WTC11 (cell line): ENCODE measurements at regions not wholly inside any gene's neighbourhood (a gene's known extent, or its start where the extent isn't known, plus 50 kb on each side); places are given as distances from the start of the nearest gene placed in this dataset.

Experiments used
- CREM ChIP-seq: sonication (generic); formaldehyde crosslinking; IDR thresholded peaks from 2 replicates; pipeline ENCODE4 v1.8.1; 2022; ENCODE audit warnings: mild to moderate bottlenecking, missing genetic modification reagents, moderate library complexity
- CTCF ChIP-seq: fragments of 200-600 bp; IDR thresholded peaks from 2 replicates; pipeline ENCODE4 v1.8.0; 2022; ENCODE audit warnings: antibody characterized with exemption
- FOXJ3 ChIP-seq: sonication (generic); formaldehyde crosslinking; IDR thresholded peaks from 2 replicates; pipeline ENCODE4 v1.9.0; 2021; ENCODE audit warnings: missing genetic modification reagents, mild to moderate bottlenecking, borderline replicate concordance
- NFYB ChIP-seq: sonication (generic); formaldehyde crosslinking; conservative IDR thresholded peaks from 2 replicates; pipeline ENCODE4 v1.8.0; 2022; ENCODE audit warnings: low read depth, missing genetic modification reagents
- SP1 ChIP-seq: sonication (generic); formaldehyde crosslinking; conservative IDR thresholded peaks from 2 replicates; pipeline ENCODE4 v1.8.1; 2022; ENCODE audit warnings: missing genetic modification reagents
- TEAD4 ChIP-seq: sonication (generic); formaldehyde crosslinking; IDR thresholded peaks from 2 replicates; pipeline ENCODE4 v1.8.0; 2022; ENCODE audit warnings: mild to moderate bottlenecking, missing genetic modification reagents
- USF2 ChIP-seq: sonication (generic); formaldehyde crosslinking; IDR thresholded peaks from 2 replicates; pipeline ENCODE4 v1.8.1; 2023; ENCODE audit warnings: mild to moderate bottlenecking, missing genetic modification reagents, moderate library complexity
- ZSCAN18 ChIP-seq: fragments of 250-450 bp; sonication (Bioruptor Pico); IDR thresholded peaks from 2 replicates; pipeline ENCODE4 v2.1.2; 2022; ENCODE audit warnings: mild to moderate bottlenecking, moderate library complexity
- TF ChIP-seq, protein P1 (sequence below): sonication (generic); formaldehyde crosslinking; IDR thresholded peaks from 2 replicates; pipeline ENCODE4 v1.8.1; 2023; ENCODE audit warnings: mild to moderate bottlenecking, missing genetic modification reagents, borderline replicate concordance
- TF ChIP-seq, protein P2 (sequence below): sonication (generic); formaldehyde crosslinking; IDR thresholded peaks from 2 replicates; pipeline ENCODE4 v1.8.0; 2022; ENCODE audit warnings: mild to moderate bottlenecking, missing genetic modification reagents

GRCh38 chr4:112766422-112766821 is 129.5 kb downstream of the LARP7 start:
- TF ChIP-seq CTCF, result no peak
- no peak for TF ChIP-seq TEAD4 (CRISPR knock-in tag)
- TF ChIP-seq FOXJ3 (CRISPR knock-in tag), result no peak
- no peak for TF ChIP-seq USF2 (CRISPR knock-in tag)
- TF ChIP-seq, protein P1, sequence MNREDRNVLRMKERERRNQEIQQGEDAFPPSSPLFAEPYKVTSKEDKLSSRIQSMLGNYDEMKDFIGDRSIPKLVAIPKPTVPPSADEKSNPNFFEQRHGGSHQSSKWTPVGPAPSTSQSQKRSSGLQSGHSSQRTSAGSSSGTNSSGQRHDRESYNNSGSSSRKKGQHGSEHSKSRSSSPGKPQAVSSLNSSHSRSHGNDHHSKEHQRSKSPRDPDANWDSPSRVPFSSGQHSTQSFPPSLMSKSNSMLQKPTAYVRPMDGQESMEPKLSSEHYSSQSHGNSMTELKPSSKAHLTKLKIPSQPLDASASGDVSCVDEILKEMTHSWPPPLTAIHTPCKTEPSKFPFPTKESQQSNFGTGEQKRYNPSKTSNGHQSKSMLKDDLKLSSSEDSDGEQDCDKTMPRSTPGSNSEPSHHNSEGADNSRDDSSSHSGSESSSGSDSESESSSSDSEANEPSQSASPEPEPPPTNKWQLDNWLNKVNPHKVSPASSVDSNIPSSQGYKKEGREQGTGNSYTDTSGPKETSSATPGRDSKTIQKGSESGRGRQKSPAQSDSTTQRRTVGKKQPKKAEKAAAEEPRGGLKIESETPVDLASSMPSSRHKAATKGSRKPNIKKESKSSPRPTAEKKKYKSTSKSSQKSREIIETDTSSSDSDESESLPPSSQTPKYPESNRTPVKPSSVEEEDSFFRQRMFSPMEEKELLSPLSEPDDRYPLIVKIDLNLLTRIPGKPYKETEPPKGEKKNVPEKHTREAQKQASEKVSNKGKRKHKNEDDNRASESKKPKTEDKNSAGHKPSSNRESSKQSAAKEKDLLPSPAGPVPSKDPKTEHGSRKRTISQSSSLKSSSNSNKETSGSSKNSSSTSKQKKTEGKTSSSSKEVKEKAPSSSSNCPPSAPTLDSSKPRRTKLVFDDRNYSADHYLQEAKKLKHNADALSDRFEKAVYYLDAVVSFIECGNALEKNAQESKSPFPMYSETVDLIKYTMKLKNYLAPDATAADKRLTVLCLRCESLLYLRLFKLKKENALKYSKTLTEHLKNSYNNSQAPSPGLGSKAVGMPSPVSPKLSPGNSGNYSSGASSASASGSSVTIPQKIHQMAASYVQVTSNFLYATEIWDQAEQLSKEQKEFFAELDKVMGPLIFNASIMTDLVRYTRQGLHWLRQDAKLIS (CRISPR knock-in tag), result no peak
- no peak for TF ChIP-seq ZSCAN18
- TF ChIP-seq NFYB (CRISPR knock-in tag), result no peak
- TF ChIP-seq, protein P2, sequence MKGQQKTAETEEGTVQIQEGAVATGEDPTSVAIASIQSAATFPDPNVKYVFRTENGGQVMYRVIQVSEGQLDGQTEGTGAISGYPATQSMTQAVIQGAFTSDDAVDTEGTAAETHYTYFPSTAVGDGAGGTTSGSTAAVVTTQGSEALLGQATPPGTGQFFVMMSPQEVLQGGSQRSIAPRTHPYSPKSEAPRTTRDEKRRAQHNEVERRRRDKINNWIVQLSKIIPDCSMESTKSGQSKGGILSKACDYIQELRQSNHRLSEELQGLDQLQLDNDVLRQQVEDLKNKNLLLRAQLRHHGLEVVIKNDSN (CRISPR knock-in tag), result no peak
- no peak for TF ChIP-seq CREM
- no peak for TF ChIP-seq SP1 (CRISPR knock-in tag)
